ENCODE measurements at regions not wholly inside any gene's neighbourhood (a gene's known extent, or its start where the extent isn't known, plus 50 kb on each side); places are given as distances from the start of the nearest gene placed in this dataset.

DNA sequence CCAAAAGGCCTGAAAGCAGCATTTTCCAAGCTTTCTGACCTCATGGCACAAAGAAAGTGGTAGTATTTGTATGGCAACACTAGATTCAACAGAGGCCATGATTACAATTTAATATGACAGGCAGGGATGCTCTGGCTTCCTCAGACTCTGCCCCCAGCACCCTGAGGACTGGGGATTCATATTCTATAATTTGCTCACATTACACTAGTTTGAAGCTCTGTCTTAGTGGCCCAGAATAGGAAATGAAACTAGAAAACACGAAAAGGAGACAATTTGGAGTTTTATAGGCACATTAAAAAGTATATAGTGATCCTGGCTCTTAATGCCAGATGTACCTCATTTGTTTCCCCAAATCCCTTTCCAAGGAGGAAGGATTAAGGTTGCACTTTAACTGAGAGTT lies 173.0 kb upstream of the STK17B start:
- TF ChIP-seq CTCF (IDR thresholded peaks at IDR 0.05; ENCODE audit: low read depth, low read length) (no peak), EZH2phosphoT487 (IDR thresholded peaks at IDR 0.05; ENCODE audit: low read depth) (no peak)

All from OCI-LY3 (cell line).